ENCODE measurements at regions not wholly inside any gene's neighbourhood (a gene's known extent, or its start where the extent isn't known, plus 50 kb on each side); places are given as distances from the start of the nearest gene placed in this dataset.

DNA sequence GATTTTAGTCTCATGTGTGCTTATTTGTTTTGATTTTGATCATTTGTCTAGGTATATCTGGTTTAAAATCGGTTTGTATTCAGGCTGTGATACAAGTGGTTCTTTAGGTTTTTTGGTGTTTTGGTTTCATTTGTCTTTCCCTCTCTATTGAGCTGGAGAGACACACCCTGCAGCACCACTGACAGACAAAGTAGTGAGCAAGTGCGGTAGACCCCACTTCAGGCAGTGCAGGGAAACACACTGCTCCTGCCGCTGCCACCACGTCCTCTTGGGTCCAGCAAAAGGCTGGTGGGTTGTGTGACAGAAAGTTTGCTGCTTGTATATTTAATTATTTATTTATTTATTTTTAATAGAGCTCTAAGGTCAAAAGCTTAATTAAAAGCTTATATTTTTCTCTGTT lies 801.0 kb downstream of the NR2F1-AS1 start:
- TF ChIP-seq, protein P1, sequence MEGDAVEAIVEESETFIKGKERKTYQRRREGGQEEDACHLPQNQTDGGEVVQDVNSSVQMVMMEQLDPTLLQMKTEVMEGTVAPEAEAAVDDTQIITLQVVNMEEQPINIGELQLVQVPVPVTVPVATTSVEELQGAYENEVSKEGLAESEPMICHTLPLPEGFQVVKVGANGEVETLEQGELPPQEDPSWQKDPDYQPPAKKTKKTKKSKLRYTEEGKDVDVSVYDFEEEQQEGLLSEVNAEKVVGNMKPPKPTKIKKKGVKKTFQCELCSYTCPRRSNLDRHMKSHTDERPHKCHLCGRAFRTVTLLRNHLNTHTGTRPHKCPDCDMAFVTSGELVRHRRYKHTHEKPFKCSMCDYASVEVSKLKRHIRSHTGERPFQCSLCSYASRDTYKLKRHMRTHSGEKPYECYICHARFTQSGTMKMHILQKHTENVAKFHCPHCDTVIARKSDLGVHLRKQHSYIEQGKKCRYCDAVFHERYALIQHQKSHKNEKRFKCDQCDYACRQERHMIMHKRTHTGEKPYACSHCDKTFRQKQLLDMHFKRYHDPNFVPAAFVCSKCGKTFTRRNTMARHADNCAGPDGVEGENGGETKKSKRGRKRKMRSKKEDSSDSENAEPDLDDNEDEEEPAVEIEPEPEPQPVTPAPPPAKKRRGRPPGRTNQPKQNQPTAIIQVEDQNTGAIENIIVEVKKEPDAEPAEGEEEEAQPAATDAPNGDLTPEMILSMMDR (conservative IDR thresholded peaks at IDR 0.05 in 1 of 2, IDR thresholded peaks at IDR 0.05 in 1 of 2; ENCODE audit: extremely low read depth in 1 of 2, insufficient read depth in 1 of 2, low read depth in 1 of 2, low read length in 2 of 2), result no peak
- TF ChIP-seq EZH2 (IDR thresholded peaks at IDR 0.05; ENCODE audit: borderline replicate concordance, low read length), result no peak
